Activated CD4-positive, alpha-beta memory T cell treated with anti-CD3 and anti-CD28 coated beads, Interleukin-2, amount 10 ng/mL, durations not matched to agents 7 days and 5 days (primary cell): ENCODE measurements at regions not wholly inside any gene's neighbourhood (a gene's known extent, or its start where the extent isn't known, plus 50 kb on each side); places are given as distances from the start of the nearest gene placed in this dataset.

Experiments used
- CTCF ChIA-PET: fragments of 350-600 bp; sonication (Branson Sonifier 250); formaldehyde crosslinking; loops from one replicate; lab custom pipeline; 2021; ENCODE audit warnings: antibody characterized with exemption, inconsistent platforms; lab: Charles Lee
- POLR2A ChIA-PET: fragments of 350-600 bp; sonication (Branson Sonifier 250); formaldehyde crosslinking; loops from one replicate; lab custom pipeline; 2021; ENCODE audit warnings: antibody characterized with exemption; lab: Charles Lee
- DNase-seq: peaks from one replicate; pipeline ENCODE4 v3.0.0-alpha.2; 2020
- H3K27ac Mint-ChIP-seq: one replicate; pipeline ENCODE4 v1.8.0; 2021; ENCODE audit warnings: mild to moderate bottlenecking, mixed read lengths
- H3K27me3 Mint-ChIP-seq: one replicate; pipeline ENCODE4 v1.8.0; 2021; ENCODE audit warnings: mixed read lengths
- H3K36me3 Mint-ChIP-seq: one replicate; pipeline ENCODE4 v1.8.0; 2021; ENCODE audit warnings: low read depth, mixed read lengths
- H3K4me1 Mint-ChIP-seq: one replicate; pipeline ENCODE4 v1.8.0; 2021; ENCODE audit warnings: mixed read lengths
- H3K4me3 Mint-ChIP-seq: one replicate; pipeline ENCODE4 v1.8.0; 2021; ENCODE audit warnings: mild to moderate bottlenecking, mixed read lengths
- H3K9me3 Mint-ChIP-seq: one replicate; pipeline ENCODE4 v1.8.0; 2021; ENCODE audit warnings: mixed read lengths

DNA sequence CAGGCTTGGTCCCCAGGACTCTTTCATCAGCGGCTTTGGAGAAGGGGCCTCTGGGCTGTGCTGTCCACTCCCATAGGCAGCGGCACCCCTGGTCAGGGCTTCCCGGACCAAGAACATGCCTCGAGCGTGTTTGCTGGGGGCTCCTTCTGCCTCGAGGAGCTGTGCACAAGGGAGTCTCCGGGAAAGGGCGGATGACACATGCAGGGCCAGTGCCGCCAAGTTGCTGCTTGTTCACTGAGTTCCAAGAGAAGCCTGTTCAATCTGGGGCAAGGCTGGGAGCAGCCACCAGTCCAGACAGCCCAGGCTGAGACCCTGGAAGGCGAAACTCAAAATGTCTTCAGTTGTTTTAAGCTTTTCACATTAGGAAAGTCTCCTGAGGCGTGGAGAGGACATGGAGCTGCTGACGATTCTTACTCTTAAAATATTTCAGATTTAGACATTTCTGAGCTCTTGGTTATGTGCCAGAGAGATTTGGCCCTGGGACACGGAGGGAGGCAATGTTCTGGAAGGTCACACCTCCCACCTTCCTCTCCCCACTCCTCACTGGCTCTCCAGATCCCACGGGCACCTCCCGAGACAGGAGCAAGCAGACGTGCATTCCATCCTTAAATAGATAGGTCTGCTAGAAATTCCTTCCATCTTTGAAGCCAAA lies 84.5 kb upstream of the ZNF469 start:
- ChIA-PET POLR2A (no interaction called here), CTCF (no interaction called here)
- Mint-ChIP-seq H3K4me1 (peaks cover 15% of the 10 kb centered on the region), H3K4me3 (no peak overlapping the region), H3K27ac (no peak overlapping the region), H3K27me3 (no peaks in the 10 kb centered on the region), H3K9me3 (peaks cover 5% of the 10 kb centered on the region), H3K36me3 (no peaks in the 10 kb centered on the region)
- DNase-seq, result no peak

- ChIA-PET CTCF (no interaction called here), POLR2A (no interaction called here)
- Mint-ChIP-seq H3K9me3 (peaks cover 5% of the 10 kb centered on the region), H3K36me3 (no peaks in the 10 kb centered on the region), H3K27me3 (no peaks in the 10 kb centered on the region), H3K4me1 (peaks cover 15% of the 10 kb centered on the region), H3K27ac (no peak overlapping the region), H3K4me3 (no peak overlapping the region)
- DNase-seq, result no peak
Observed at GRCh38 chr16:88298833-88299745, 83.7 kb upstream of the ZNF469 start.

GRCh38 chr16:88299751-88300462 lies 82.9 kb upstream of the ZNF469 start:
- Mint-ChIP-seq H3K4me3 (no peak overlapping the region), H3K4me1 (peaks cover 15% of the 10 kb centered on the region), H3K27me3 (no peaks in the 10 kb centered on the region), H3K27ac (no peak overlapping the region), H3K9me3 (peaks cover 5% of the 10 kb centered on the region), H3K36me3 (no peaks in the 10 kb centered on the region)
- no peak for DNase-seq
- ChIA-PET POLR2A (no interaction called here), CTCF (no interaction called here)

GRCh38 chr16:88300463-88300835 lies 82.3 kb upstream of the ZNF469 start:
- no peaks in the 10 kb centered on the region for H3K27me3 Mint-ChIP-seq
- H3K4me1 Mint-ChIP-seq, result peaks cover 15% of the 10 kb centered on the region
- no peaks in the 10 kb centered on the region for H3K36me3 Mint-ChIP-seq
- ChIA-PET POLR2A (no interaction called here), CTCF (no interaction called here)
- peaks cover 7% of the 10 kb centered on the region for H3K9me3 Mint-ChIP-seq
- DNase-seq, result no peak
- H3K27ac Mint-ChIP-seq, result no peak overlapping the region
- no peak overlapping the region for H3K4me3 Mint-ChIP-seq

GRCh38 chr16:88301431-88301830 lies 81.3 kb upstream of the ZNF469 start:
- ChIA-PET CTCF (no interaction called here), POLR2A (no interaction called here)

GRCh38 chr16:88301886-88302285 lies 80.9 kb upstream of the ZNF469 start:
- Mint-ChIP-seq H3K27me3 (peaks cover 2% of the 10 kb centered on the region), H3K4me1 (peaks cover 15% of the 10 kb centered on the region), H3K27ac (no peak overlapping the region), H3K4me3 (no peak overlapping the region), H3K36me3 (no peaks in the 10 kb centered on the region), H3K9me3 (peaks cover 6% of the 10 kb centered on the region)
- ChIA-PET CTCF (no interaction called here), POLR2A (no interaction called here)
- DNase-seq, result no peak

More at GRCh38 chr16:88301431-88301830, 81.3 kb upstream of the ZNF469 start:
- peaks cover 8% of the 10 kb centered on the region for H3K9me3 Mint-ChIP-seq
- no peaks in the 10 kb centered on the region for H3K36me3 Mint-ChIP-seq
- no peak overlapping the region for H3K4me3 Mint-ChIP-seq
- DNase-seq, result no peak
- peaks cover 15% of the 10 kb centered on the region for H3K4me1 Mint-ChIP-seq
- H3K27ac Mint-ChIP-seq, result no peak overlapping the region
- H3K27me3 Mint-ChIP-seq, result peaks cover 2% of the 10 kb centered on the region

DNA sequence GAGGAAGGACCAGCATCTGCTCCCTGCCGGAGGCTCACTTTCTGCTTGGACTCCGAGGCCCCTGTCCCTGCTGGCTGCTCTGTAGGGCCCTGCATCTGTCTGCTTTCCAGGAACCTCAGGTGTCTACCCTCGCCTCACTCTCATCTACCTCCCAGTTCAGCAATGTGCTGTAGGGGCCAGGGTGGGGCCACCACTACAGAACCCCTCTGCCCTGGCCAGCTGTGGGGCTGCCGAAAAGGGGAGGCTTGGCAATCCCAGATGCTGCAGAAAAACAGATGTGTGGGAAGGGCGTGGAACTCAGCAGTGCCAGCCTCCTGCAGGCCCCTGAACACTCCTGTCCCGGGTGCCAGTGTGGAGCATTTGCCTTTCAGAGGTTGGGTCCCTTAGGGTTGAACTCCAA lies 80.1 kb upstream of the ZNF469 start:
- peaks cover 15% of the 10 kb centered on the region for H3K4me1 Mint-ChIP-seq
- DNase-seq, result no peak
- H3K36me3 Mint-ChIP-seq, result no peaks in the 10 kb centered on the region
- H3K27me3 Mint-ChIP-seq, result peaks cover 2% of the 10 kb centered on the region
- CTCF ChIA-PET, result interaction anchor here (0.5 kb wide), 1 partner anchor 859 kb away, joined by 7 read pairs; no protein-coding TSS in a partner anchor
- no peak overlapping the region for H3K4me3 Mint-ChIP-seq
- POLR2A ChIA-PET, result no interaction called here
- peaks cover 6% of the 10 kb centered on the region for H3K9me3 Mint-ChIP-seq
- no peak overlapping the region for H3K27ac Mint-ChIP-seq

- peaks cover 14% of the 10 kb centered on the region for H3K4me1 Mint-ChIP-seq
- ChIA-PET CTCF (no interaction called here), POLR2A (no interaction called here)
- DNase-seq, result no peak
- H3K36me3 Mint-ChIP-seq, result no peaks in the 10 kb centered on the region
- H3K27me3 Mint-ChIP-seq, result peaks cover 2% of the 10 kb centered on the region
- H3K4me3 Mint-ChIP-seq, result no peak overlapping the region
- peaks cover 6% of the 10 kb centered on the region for H3K9me3 Mint-ChIP-seq
- H3K27ac Mint-ChIP-seq, result no peak overlapping the region
Observed at GRCh38 chr16:88303405-88303804, 79.4 kb upstream of the ZNF469 start.

DNA sequence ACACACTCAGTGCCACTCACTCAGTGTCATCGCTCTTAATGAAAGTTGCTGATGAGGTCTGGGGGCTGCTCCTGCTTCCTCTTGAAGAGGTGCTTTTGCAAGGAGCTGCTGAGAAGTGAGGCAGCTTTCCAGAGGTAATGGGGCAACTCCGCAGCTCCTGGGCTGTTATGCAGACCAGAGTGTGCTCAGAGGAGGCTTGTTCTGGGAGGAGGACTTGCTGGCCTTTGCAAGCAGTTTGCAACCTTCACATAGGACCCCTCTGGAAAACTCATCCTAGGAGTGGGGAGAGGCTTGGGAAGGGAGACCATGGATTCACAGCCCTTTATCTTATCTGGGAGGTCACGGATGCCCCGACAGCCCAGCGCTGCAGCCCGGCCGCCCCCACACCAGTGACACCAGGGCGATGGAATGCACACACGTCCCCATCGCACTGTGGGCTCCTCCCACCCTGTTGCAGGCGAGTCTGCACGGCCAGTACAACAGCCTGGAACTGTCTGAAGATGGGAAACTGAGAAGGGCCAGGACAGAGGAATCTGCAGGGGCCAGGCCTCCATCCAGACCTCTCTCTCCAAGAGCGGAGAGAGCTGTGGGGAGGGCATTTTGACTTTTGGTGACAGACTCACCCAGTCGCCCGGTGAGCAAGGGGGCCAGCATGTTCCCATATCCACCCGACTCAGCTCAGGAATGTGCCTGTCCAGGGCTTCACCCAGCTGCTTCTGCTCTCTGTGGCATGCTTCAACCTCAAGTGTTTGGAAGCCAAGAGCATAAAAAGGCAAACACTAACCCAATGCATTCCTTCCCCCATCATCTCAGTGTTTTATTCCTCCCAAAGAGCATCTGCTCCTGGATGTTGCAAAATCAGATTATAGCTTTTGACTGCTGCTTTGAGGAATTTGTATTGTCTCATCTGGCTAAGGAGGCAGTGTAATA lies 78.6 kb upstream of the ZNF469 start:
- peaks cover 3% of the 10 kb centered on the region for H3K27me3 Mint-ChIP-seq
- H3K4me3 Mint-ChIP-seq, result no peak overlapping the region
- H3K27ac Mint-ChIP-seq, result no peak overlapping the region
- no peaks in the 10 kb centered on the region for H3K36me3 Mint-ChIP-seq
- no peak for DNase-seq
- CTCF ChIA-PET, result no interaction called here
- H3K9me3 Mint-ChIP-seq, result peaks cover 6% of the 10 kb centered on the region
- POLR2A ChIA-PET, result no interaction called here
- H3K4me1 Mint-ChIP-seq, result peaks cover 8% of the 10 kb centered on the region

- peaks cover 3% of the 10 kb centered on the region for H3K27me3 Mint-ChIP-seq
- DNase-seq, result no peak
- ChIA-PET CTCF (no interaction called here), POLR2A (no interaction called here)
- no peak overlapping the region for H3K4me3 Mint-ChIP-seq
- H3K9me3 Mint-ChIP-seq, result peaks cover 6% of the 10 kb centered on the region
- no peak overlapping the region for H3K27ac Mint-ChIP-seq
- peaks cover 2% of the 10 kb centered on the region for H3K4me1 Mint-ChIP-seq
- no peaks in the 10 kb centered on the region for H3K36me3 Mint-ChIP-seq
Observed at GRCh38 chr16:88305176-88305575, 77.6 kb upstream of the ZNF469 start.

GRCh38 chr16:88306411-88306810 lies 76.3 kb upstream of the ZNF469 start:
- POLR2A ChIA-PET, result no interaction called here
- CTCF ChIA-PET, result no interaction called here
- Mint-ChIP-seq H3K4me1 (no peaks in the 10 kb centered on the region), H3K27ac (no peak overlapping the region), H3K36me3 (no peaks in the 10 kb centered on the region), H3K4me3 (no peak overlapping the region), H3K27me3 (peaks cover 3% of the 10 kb centered on the region), H3K9me3 (peaks cover 6% of the 10 kb centered on the region)
- DNase-seq, result no peak

DNA sequence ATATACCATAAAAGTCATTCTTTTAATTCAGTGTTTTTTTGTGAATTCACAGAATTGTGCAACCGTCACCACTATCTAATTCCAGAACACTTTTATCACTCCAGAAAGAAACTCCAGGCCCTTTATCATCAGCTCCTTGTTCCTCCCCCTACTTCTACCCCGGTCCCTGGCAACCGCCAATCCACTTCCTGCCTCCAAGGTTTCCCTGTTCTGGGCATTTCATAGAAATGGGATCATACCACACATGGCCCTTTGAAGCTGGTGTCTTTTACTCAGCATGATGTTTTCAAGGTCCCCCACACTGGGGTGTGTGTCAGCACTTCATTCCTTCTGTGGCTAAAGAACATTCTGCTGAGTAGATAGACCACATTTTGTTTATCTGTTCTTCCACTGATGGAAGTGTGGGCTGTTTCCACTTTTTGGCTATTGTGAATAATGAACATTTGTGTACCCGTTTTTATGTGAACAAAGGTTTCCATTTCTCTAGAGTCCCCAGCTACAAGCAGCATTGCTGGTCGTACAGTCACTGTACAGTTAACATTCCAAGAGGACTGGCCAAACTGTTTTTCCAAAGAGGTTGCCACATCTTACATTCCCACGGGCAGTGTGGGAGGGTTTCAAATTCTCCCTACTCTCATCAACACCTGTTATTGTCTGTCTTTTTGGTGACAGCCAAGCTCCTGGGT lies 75.8 kb upstream of the ZNF469 start:
- ChIA-PET CTCF (no interaction called here), POLR2A (no interaction called here)
- H3K36me3 Mint-ChIP-seq, result no peaks in the 10 kb centered on the region
- peaks cover 6% of the 10 kb centered on the region for H3K9me3 Mint-ChIP-seq
- H3K27ac Mint-ChIP-seq, result no peak overlapping the region
- no peak for DNase-seq
- peaks cover 3% of the 10 kb centered on the region for H3K27me3 Mint-ChIP-seq
- H3K4me3 Mint-ChIP-seq, result no peak overlapping the region
- no peaks in the 10 kb centered on the region for H3K4me1 Mint-ChIP-seq
